WI38 (cell line): ENCODE measurements at regions not wholly inside any gene's neighbourhood (a gene's known extent, or its start where the extent isn't known, plus 50 kb on each side); places are given as distances from the start of the nearest gene placed in this dataset.

Experiments used
- H3K4me3 ChIP-seq: 2 replicates; pipeline ENCODE4 v1.5.1; 2011; ENCODE audit warnings: low read depth, mild to moderate bottlenecking, control low read depth, low read length
- CTCF ChIP-seq: IDR thresholded peaks from 2 replicates; pipeline ENCODE4 v1.5.1; 2012; ENCODE audit warnings: low read depth, mild to moderate bottlenecking, control low read depth, low read length

DNA sequence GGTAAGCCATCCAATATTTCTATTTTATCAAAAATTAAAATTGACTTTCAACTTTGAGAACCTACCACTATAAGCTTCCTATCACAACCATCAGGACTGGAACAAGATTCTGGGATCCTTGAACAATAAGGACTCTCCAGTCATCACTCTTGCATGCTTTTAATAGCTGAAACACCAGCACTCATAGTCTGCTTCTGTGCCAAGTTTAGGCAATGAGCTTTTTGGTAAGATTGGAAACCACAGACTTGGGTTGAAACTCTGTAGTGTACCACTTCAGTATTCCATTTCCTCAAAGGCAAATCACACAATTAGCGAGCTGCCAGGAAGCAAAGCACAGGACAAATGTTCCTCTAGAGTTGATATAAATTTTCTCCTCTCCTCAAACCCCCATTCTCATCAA, 1065.8 kb upstream of the SLC39A10 start:
- no peak overlapping the region for H3K4me3 ChIP-seq
- no peak for TF ChIP-seq CTCF

- TF ChIP-seq CTCF = no peak
- H3K4me3 ChIP-seq = no peak overlapping the region
Measured at GRCh38 chr2:194587739-194588270, 1069.2 kb upstream of the SLC39A10 start.

DNA sequence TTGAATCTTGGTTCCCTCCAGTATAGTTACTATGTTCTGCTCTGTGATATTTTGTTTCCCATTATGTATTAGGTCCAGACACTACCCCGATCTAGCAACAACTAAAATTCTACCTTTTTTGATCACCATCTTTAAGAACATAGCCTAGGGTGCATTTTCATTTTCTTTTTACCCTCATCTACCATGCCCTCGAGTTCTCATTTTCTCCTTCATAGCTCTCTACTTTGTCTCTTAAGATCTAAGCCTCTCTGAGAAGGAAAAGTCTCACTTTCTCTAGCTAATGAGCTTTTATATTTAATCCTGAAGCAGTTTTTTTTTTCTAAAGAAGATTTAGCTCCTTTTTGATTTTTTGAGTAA, 1089.4 kb upstream of the SLC39A10 start:
- no peak for TF ChIP-seq CTCF
- no peak overlapping the region for H3K4me3 ChIP-seq

GRCh38 chr2:194566907-194567660, 1089.9 kb upstream of the SLC39A10 start:
- no peak overlapping the region for H3K4me3 ChIP-seq
- no peak for TF ChIP-seq CTCF

DNA sequence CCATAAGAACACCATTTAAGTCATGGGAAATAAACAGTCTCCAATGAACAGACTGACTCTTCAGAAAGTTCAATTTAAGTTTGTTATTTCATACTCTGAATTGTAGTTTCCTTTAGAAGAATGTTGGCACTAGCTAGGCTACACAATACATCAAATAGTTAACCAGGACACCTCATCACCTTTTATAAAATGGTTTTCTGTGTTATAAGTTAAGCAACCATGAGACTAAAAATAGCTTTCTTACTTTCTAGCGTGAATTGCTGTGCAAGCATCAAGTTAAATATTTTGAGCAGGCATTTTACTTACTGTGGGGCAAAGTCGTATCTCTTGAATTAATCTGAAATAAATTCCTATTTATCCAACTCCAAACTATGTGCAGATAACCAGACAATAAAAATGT, 1092.6 kb upstream of the SLC39A10 start:
- no peak for TF ChIP-seq CTCF

GRCh38 chr2:194562329-194562728, 1094.7 kb upstream of the SLC39A10 start:
- H3K4me3 ChIP-seq = no peak overlapping the region
- no peak for TF ChIP-seq CTCF

More for the DNA sequence above, 1092.6 kb upstream of the SLC39A10 start:
- no peak overlapping the region for H3K4me3 ChIP-seq

DNA sequence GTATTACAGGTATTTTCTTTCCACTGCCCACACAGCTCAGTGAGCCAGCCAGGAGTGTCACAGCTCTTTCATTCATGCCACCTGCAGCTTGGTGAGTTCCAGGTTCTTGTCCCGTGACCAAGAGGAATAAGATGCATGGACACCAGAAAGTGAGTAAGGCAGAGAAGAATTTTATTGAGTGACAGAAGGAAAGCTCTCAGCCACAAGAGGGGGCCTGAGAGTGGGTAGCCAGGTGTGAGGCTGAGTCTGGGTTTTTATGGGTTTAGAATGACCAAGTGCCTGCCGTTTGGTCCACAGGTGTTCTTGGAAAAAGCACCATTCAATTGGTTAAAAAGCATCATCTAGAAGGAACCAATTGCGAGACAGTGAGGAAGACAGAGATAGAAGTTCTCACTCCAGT, 1097.1 kb upstream of the SLC39A10 start:
- H3K4me3 ChIP-seq = no peak overlapping the region
- TF ChIP-seq CTCF = no peak
